ENCODE measurements at regions not wholly inside any gene's neighbourhood (a gene's known extent, or its start where the extent isn't known, plus 50 kb on each side); places are given as distances from the start of the nearest gene placed in this dataset.
"Not testable (repeated sequence)": the region's sequence is repeated elsewhere in the genome, so short reads cannot be mapped to it uniquely, and the experiment has no call there.

DNA sequence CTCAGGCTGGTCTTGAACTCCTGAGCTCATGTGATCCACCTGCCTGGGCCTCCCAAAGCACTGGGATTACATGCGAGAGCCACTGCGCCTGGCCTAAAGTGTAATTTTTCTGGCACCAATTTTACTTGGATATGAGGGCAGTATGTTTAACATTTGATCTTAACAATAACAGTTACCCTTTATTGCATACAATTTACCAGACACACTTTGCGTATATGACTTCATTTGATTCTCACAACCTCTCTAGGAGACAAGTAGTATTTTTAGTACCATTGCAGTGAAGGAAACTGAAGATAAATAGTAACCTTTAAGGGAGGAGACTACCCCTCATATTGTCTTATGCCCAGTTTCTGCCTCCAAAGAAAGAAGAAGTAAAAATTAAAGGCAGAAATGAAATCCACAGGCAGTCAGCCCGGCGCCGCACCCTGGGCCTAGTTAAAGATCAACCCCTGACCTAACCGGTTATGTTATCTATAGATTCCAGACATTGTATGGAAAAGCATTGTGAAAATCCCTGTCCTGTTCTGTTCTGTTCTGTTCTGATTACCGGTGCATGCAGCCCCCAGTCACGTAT lies 54.0 kb downstream of the CYP26A1 start:
- not testable (repeated sequence) for DNase-seq

DNA sequence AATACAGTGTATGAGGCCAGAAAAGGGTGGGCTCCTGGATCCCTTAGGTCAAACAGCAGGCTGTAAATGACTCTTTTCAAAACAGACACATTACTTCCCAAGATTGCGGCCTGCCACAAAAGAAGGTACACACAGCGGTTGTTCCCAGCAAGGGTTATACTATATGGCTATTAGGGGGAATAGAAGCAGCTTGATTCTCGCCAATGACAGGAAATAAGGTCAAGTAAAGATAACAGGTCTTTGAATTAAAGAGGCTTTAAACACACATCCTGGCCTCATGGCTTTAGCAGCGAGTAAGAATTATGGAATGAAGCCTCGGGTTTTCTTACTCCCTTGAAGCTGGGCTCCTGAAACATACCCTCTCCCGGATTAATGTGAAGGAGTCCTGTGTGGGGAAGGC lies 58.3 kb downstream of the CYP26A1 start:
- DNase-seq = no peak

DNA sequence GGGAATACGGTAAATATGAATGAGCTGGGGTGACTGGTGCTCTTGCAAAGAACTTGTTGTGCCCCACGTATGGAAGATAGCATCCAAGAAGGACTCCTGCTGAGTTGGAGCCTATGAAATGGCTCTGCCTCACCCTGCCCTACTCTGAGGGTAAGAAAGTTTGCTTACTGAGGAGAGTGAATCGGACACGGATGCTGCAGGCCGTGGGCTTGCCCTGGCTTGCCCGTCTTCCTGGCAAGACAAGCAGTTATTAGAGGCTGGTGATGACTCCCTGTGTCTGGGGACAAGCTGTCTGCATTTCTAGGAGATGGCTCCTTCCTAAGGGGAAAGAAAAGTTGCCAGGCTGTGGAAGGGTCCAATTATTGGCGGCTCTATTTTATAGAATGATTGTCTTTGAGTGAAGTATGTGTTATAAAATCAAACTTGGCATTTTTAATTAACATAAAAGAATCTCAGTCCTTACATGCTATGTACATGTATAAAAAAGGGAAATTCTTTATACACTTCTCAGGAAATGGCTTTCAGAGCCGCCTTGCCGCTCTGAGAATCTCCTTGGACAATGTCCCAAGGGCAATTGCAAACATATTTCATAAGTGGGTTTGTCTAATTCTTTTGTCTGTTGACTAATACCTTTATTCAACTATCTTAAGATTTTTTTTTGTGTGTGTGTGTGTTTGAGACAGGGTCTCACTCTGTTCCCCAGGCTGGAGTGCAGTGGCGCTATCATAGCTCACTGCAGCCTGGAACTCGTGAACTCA lies 64.6 kb downstream of the CYP26A1 start:
- peak; percentile 6 for DNase-seq

- DNase-seq = no peak
Measured at GRCh38 chr10:93139059-93139655, 65.5 kb downstream of the CYP26A1 start.

DNA sequence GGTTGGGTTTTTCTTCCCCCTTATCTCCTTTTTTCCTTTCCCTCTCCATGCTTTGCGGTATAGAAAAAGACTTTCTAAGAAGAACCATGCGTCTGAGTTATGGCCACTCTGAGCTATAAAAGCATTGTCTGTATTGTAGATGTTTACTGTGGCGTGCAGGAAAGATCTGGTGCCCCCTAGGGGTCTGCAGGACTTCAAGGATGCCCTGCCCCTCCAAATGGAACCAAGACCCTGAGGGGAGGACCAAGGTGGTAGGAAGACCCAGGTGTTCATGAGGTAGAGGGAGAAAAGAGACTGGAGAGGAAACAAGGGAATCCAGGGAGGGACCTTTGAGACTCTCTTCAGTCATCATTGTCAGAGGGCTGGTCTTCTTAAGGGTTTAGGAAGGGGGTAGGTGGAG lies 68.8 kb downstream of the CYP26A1 start:
- DNase-seq = no peak

- no peak for DNase-seq
Measured at GRCh38 chr10:93143281-93143680, 69.6 kb downstream of the CYP26A1 start.

DNA sequence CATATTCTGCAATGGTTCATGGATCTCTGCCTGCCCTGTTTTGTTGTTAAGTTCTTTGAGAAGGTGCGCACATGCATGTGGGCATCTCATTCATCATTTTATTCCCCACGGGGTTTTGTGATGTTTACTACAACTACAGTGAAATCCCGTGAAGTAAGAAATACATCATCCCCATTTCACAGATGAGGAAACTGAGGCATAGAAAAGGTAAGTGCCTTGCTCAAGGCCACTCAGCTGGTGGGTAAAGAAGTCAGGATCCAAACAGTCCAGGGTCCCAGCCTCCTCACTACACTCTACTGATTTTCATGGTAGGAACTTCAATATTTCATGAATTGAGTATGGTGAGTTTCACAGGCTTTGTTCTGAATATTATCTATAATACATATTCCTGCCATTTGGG lies 72.6 kb downstream of the CYP26A1 start:
- no peak for DNase-seq

DNA sequence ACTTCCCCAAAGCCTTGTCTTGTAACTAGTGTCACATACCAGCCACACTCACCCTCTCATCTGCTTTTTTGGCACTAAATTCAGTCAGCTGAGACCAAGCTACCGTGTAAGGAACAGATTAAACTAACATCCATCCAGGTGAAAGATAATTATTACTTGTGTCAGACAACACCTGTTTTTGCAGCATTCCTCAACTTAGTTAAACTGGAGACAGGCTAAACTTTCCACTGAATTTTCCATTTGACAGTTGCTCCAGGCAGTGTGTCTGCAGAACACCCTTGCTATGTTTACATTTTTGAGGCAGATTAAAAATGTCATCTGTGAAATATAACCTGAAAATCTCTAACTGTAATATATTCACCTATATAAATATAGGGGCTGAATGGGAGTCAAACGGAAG lies 73.6 kb downstream of the CYP26A1 start:
- peak; percentile 5 for DNase-seq

- no peak for DNase-seq
Measured at GRCh38 chr10:93148476-93148875, 74.8 kb downstream of the CYP26A1 start.

DNA sequence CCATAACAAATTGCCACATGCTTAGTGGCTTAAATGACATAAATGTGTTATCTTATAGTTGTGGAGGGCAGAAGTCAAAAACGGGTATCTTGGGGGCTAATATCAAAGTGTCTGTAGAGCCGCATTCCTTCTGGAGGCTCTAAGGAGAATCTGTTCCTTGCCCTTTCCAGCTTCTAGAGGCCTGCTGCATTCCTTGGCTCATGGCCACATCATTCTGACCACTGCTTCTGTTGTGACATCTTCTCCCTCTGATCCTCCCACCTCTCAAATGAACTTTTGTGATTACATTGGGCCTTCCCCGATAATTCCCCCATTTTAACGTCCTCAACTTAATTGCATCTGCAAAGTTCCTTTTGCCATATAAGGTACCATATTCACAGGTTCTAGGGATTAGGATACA lies 76.1 kb downstream of the CYP26A1 start:
- no peak for DNase-seq

DNA sequence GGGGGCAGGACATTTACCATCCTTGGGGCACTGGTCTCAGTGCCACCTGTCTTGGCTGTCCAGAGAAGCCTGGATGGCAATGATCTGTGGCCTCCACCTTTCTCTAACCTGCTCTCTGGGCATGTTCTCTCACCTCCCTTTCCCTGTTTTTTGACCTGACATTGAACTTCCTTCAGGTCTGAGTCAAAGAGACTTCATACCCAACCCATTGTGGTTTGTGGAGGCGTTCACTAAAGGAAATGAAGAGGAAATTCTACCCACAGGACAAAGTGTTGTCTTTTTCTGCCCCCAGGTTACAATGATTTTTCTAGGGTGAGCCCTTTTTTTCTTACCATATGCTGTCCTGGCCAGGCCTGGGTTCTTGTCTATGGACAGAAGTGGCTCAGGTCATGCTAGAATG lies 76.6 kb downstream of the CYP26A1 start:
- no peak for DNase-seq

- no peak for DNase-seq
Measured at GRCh38 chr10:93150990-93151547, 77.4 kb downstream of the CYP26A1 start.

GRCh38 chr10:93152136-93152535 lies 78.4 kb downstream of the CYP26A1 start:
- no peak for DNase-seq

DNA sequence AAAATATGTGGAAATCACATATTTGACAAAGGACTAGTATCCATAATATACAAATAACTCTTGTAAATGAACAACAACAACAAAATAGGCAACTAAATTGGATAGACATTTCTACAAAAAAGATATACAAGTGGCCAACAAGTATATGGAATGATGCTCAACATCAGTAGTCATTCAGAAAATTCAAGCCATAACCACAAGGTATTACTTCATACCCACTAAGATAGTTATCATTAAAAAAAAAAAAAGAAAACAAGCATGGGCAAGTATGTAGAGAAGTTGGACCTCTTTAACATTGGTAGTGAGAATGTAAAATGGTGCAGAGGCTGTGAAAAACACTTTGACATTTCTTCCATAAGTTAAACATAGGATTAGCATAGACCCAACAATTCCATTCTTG lies 80.8 kb downstream of the CYP26A1 start:
- DNase-seq = no peak

- DNase-seq = no peak
Measured at GRCh38 chr10:93160140-93160539, 86.4 kb downstream of the CYP26A1 start.

- no peak for DNase-seq
Measured at GRCh38 chr10:93160829-93161228, 87.1 kb downstream of the CYP26A1 start.

- no peak for DNase-seq
Measured at GRCh38 chr10:93165367-93165766, 91.7 kb downstream of the CYP26A1 start.

DNA sequence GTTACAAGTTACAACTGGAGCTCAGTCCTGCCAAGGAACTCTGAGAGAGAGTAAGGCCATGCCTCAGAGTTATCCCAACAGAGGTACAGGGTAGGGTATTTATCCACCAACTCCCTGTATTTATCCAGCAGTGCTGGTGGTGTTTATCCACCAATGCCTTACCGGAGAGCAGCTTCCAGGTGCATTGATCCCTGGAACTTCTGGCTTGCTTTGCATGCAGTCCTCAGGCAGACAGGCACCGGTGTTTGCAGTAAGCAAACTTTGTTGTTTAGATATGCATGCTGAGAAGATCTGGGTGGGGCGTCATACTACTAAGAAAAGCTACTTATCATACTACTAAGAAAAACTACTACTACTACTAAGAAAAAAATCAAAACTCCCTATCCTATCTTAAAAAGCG lies 92.4 kb downstream of the CYP26A1 start:
- DNase-seq = no peak

DNA sequence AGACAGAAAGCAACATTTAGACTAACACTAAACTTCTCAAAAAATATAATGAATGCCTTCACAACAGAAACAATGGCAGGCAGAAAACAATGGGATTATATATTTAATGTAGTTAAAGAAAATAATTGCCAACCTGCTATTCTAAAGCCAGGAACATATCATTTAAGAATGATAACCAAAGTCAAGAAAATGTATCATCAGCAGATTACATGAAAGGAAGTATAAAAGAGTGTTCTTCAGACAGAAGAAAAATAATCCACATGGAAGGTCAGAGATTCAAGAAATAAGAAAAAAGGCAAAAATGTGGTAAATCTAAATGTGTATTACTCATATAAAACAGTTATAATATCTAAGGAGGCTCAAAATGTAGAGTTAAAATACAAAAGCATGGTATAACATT lies 98.1 kb downstream of the CYP26A1 start:
- no peak for DNase-seq

DNA sequence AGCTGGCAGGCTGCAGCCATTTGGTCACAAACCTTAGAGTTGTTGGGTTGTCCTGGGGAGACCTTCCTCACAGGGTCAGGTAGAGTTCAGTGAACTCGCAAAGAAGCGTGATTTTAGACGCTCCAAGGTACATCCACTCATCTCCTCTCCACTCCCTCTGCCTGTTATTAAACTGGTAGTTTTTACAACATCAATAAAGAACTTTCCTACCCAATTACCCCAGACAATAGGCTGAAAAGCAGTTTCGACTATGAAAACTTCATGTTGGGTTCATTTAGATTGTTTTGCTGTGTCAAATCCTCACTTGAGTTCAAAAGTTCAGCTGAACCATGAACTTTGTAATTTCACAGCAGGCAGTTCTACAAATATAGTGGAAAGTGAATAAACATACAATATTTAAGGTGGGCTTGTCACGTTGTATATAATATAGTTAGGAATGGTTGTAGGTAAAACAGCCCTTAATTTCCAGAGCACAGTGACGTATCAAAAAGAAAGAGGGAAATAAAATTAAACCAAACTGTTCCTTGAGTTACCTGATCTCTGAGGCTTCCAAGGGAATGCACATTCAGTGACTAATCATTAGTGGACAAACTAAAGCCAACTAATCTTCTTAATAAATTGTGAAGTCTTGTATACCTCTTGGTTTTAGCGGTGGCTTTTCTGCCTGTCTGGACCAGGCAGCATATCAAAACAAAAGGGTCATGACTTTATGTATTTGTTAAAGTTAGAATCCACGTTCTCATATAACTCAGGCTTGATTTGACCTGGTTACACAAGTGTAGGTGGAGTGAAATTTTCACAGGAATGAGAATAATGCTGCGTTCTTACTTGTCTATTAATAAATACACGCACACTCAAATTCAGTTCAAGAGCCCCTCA lies 100.5 kb downstream of the CYP26A1 start:
- no peak for DNase-seq

GRCh38 chr10:93175490-93175889 lies 101.8 kb downstream of the CYP26A1 start:
- no peak for DNase-seq

GRCh38 chr10:93177511-93177910 lies 103.8 kb downstream of the CYP26A1 start:
- no peak for DNase-seq

DNA sequence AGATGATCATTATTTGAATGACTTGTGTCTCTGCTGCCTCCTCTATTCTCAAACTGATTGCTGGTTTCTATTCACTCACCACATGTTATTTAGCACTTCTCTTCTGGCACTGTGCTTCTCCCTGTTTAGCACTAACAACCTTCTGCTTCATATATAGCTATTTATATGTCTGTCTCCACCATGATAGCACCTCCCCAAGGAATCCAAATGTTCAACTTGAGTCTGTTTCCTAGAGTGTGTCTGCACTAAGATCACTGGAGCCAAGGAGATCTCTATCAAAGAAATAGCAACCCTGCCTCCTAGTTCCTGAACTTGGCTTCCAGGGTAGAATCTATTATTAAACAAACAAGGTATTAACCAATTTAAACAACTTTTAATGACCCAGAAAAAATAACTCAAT lies 104.5 kb downstream of the CYP26A1 start:
- DNase-seq = no peak

Measured in NCI-H1105 treated with DMSO at 0.1 percent for 48 hours (cell line).